ENCODE measurements at regions not wholly inside any gene's neighbourhood (a gene's known extent, or its start where the extent isn't known, plus 50 kb on each side); places are given as distances from the start of the nearest gene placed in this dataset.

DNA sequence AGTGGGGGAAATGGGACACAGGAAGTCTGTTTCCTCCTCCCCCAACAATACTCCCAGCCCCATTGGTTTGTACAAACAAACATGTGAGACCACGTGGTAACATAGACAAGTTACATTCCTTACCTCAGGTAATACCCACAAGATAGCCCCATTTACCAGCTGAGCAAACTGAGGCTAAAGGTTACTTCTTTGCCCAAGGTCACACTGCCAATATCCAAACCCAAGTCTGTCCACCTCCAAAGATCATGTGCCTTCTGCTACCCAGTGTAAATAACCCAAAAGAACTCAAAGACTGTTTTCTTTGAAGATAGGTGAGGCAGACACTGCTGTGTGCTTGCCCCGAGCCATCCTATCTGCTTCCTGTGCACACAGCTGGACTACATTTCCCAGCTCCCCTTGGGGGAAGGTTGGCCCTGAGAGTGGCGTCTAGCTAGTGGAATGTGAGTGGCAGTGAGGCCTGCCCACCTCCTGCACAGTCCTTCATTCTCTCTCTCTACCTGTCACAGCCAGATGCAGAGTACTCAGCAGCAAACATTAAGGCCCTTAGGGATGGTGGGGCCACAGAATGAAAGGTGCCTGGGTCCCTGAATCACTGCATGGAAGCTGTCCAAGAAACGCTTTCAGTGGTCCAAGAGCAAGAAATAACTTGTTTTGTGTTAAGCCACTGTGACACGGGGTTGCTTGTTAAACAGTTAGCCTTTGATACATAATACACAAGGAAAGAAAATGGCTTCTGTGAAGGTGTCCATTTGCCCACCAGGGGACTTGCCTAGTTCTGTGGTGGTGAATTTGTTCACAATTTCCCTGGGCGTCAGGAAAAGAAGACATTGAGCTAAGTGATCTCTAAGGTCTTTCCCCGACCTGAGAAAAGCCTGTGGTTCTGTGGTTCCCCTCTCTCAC, 257.7 kb upstream of the NFE2L3 start:
- H3K27ac Mint-ChIP-seq = no peak overlapping the region
- DNase-seq (ENCODE audit: low spot score in 2 of 2) = peak; percentile 11 to 23
- H3K36me3 Mint-ChIP-seq = no peaks in the 10 kb centered on the region
- peak; percentile 17 for ATAC-seq (ENCODE audit: low read depth)
- no peaks in the 10 kb centered on the region for H3K9me3 Mint-ChIP-seq
- H3K4me1 Mint-ChIP-seq = peaks cover 26% of the 10 kb centered on the region
- no peak overlapping the region for H3K4me3 Mint-ChIP-seq
- H3K27me3 Mint-ChIP-seq = peaks cover 24% of the 10 kb centered on the region

DNA sequence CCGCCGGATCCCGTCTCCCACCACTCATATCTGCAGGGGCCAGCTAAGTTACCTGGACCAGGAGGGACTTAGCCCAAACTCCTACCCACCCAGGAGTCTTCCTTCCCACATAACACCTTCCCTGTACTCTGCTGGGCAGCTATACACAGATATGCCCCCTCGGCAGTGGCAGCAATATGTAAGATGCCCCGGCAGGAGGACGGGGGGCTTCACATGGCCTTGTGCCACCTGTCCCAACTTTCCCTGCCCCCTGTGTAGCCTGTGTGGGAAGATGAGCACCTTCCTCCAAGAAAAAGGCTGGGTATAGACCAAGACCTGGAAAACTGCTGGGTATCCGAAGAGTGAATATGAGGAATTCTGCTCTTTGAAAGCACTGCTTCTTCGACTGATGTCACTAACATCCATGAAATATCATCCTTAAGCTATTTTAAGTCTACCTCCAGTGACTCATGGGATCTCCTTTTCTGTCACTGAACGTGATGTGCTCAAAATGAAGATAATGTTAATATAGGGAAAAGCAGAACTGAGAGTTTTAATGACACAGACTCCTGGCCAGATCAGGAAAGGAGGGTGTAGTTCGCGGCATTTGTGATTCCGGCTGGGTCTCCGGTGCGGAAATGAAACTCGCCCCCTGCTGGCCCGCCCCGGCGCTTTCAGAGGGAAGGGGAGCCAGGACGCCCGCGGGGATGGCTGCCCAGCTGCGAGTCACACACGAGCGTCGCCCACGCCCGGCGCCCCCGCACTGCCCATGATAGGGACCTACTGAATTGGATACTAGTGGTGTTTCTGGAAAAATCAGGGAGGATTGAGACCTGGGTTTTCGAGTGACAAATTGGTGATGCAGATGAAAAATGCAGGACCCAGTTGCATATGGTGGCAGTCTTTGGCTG, 256.9 kb upstream of the NFE2L3 start:
- peaks cover 26% of the 10 kb centered on the region for H3K4me1 Mint-ChIP-seq

GRCh38 chr7:25895792-25896171, 256.2 kb upstream of the NFE2L3 start:
- Mint-ChIP-seq H3K9me3 (no peaks in the 10 kb centered on the region), H3K27me3 (peaks cover 22% of the 10 kb centered on the region)
- no peak for ATAC-seq (ENCODE audit: low read depth)

More for the DNA sequence above, 256.9 kb upstream of the NFE2L3 start:
- peaks cover 22% of the 10 kb centered on the region for H3K27me3 Mint-ChIP-seq
- peak; percentile 90 for ATAC-seq (ENCODE audit: low read depth)
- H3K9me3 Mint-ChIP-seq = no peaks in the 10 kb centered on the region
- no peak overlapping the region for H3K27ac Mint-ChIP-seq
- H3K36me3 Mint-ChIP-seq = no peaks in the 10 kb centered on the region
- H3K4me3 Mint-ChIP-seq = peak overlapping the region; percentile 54
- DNase-seq (ENCODE audit: low spot score in 2 of 2) = peak; percentile 77 to 78

GRCh38 chr7:25897261-25897782, 254.7 kb upstream of the NFE2L3 start:
- H3K4me1 Mint-ChIP-seq = peaks cover 26% of the 10 kb centered on the region
- ATAC-seq (ENCODE audit: low read depth) (no peak), DNase-seq (ENCODE audit: low spot score in 2 of 2) (peak in 1 of 2 donors; percentile 5)
- H3K27me3 Mint-ChIP-seq = peaks cover 16% of the 10 kb centered on the region
- no peaks in the 10 kb centered on the region for H3K36me3 Mint-ChIP-seq
- no peak overlapping the region for H3K27ac Mint-ChIP-seq
- no peaks in the 10 kb centered on the region for H3K9me3 Mint-ChIP-seq
- H3K4me3 Mint-ChIP-seq = no peak overlapping the region

More at GRCh38 chr7:25895792-25896171, 256.2 kb upstream of the NFE2L3 start:
- Mint-ChIP-seq H3K27ac (no peak overlapping the region), H3K4me1 (peaks cover 26% of the 10 kb centered on the region), H3K36me3 (no peaks in the 10 kb centered on the region), H3K4me3 (peak overlapping the region; percentile 42)
- no peak for DNase-seq (ENCODE audit: low spot score in 2 of 2)

DNA sequence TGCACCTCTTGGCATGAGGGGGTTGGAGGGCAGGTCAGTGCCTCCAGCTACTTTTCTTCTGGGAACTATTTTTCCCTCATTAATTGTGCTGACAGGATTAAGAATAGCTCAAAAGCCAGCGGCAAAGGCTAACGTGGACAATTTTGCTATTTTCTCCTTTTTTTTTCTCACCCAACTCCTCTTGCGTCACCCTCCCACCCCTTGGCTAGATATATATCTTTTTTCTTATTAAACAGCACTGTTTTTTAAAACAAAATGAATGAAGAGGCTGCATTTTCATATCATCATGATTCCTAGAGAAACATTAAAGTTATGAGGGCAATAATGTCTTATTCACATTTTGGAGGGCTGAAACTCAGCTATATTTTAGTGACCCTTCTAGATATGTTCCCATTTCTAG, 251.8 kb upstream of the NFE2L3 start:
- no peak for ATAC-seq (ENCODE audit: low read depth)
- peaks cover 20% of the 10 kb centered on the region for H3K27me3 Mint-ChIP-seq
- DNase-seq (ENCODE audit: low spot score in 2 of 2) = no peak
- no peak overlapping the region for H3K27ac Mint-ChIP-seq
- H3K36me3 Mint-ChIP-seq = no peaks in the 10 kb centered on the region
- H3K4me3 Mint-ChIP-seq = no peak overlapping the region
- H3K9me3 Mint-ChIP-seq = no peaks in the 10 kb centered on the region
- peaks cover 7% of the 10 kb centered on the region for H3K4me1 Mint-ChIP-seq

- no peak for DNase-seq (ENCODE audit: low spot score in 2 of 2)
- no peak overlapping the region for H3K4me3 Mint-ChIP-seq
- no peak for ATAC-seq (ENCODE audit: low read depth)
These were observed 251.1 kb upstream of the NFE2L3 start for GRCh38 chr7:25900877-25901276.

DNA sequence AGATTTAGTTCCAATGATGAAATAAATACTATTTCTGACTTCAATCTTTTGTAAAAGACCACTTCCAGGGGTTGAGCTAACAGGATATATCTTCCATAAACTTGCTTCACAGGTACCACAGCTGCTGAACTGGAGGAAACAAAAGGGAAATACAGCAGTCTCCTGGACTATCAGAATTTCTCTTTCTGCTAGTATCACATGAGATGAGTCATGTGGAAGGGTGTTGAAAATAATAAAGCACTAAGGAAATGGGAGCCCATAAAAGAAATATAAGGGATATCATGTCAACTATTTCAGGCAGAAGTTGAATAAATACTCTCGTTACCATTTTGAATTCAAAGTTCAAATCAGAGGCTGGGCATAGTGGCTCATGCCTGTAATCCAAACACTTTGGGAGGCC, 250.3 kb upstream of the NFE2L3 start:
- Mint-ChIP-seq H3K27ac (no peak overlapping the region), H3K9me3 (no peaks in the 10 kb centered on the region), H3K27me3 (peaks cover 23% of the 10 kb centered on the region), H3K36me3 (no peaks in the 10 kb centered on the region), H3K4me1 (peaks cover 2% of the 10 kb centered on the region), H3K4me3 (no peak overlapping the region)
- ATAC-seq (ENCODE audit: low read depth) (no peak), DNase-seq (ENCODE audit: low spot score in 2 of 2) (no peak)

More at GRCh38 chr7:25900877-25901276, 251.1 kb upstream of the NFE2L3 start:
- H3K27ac Mint-ChIP-seq = no peak overlapping the region
- H3K9me3 Mint-ChIP-seq = no peaks in the 10 kb centered on the region
- peaks cover 2% of the 10 kb centered on the region for H3K4me1 Mint-ChIP-seq
- peaks cover 25% of the 10 kb centered on the region for H3K27me3 Mint-ChIP-seq
- no peaks in the 10 kb centered on the region for H3K36me3 Mint-ChIP-seq

DNA sequence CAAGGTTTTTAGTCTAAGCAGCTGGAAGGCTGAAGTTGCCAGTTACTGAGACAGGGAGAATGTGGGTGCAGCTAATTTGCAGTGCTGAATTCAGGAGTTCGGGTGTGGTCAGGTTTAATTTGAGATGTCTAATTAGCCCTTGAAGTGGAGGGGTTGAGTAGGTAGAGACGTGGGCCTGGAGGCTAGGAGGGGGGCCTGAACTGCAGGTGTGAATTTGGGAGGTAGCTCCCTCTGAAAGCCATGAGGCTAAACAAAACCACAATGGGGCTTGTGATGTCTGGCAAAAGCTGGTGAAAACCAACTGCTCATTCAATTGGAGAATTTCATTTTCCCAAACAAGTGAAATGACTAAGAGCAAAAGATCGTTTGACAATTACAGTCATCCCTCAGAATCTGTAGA, 246.0 kb upstream of the NFE2L3 start:
- ATAC-seq (ENCODE audit: low read depth) = no peak
- peaks cover 2% of the 10 kb centered on the region for H3K4me1 Mint-ChIP-seq
- no peaks in the 10 kb centered on the region for H3K36me3 Mint-ChIP-seq
- DNase-seq (ENCODE audit: low spot score in 2 of 2) = no peak
- no peaks in the 10 kb centered on the region for H3K9me3 Mint-ChIP-seq
- no peak overlapping the region for H3K4me3 Mint-ChIP-seq
- peaks cover 16% of the 10 kb centered on the region for H3K27me3 Mint-ChIP-seq
- H3K27ac Mint-ChIP-seq = no peak overlapping the region

- Mint-ChIP-seq H3K4me1 (peaks cover 2% of the 10 kb centered on the region), H3K27me3 (peaks cover 16% of the 10 kb centered on the region), H3K9me3 (no peaks in the 10 kb centered on the region), H3K27ac (no peak overlapping the region), H3K36me3 (no peaks in the 10 kb centered on the region), H3K4me3 (no peak overlapping the region)
- ATAC-seq (ENCODE audit: low read depth) (no peak), DNase-seq (ENCODE audit: low spot score in 2 of 2) (no peak)
These were observed 245.2 kb upstream of the NFE2L3 start for GRCh38 chr7:25906760-25907159.

GRCh38 chr7:25907214-25907613, 244.8 kb upstream of the NFE2L3 start:
- Mint-ChIP-seq H3K27me3 (peaks cover 17% of the 10 kb centered on the region), H3K36me3 (no peaks in the 10 kb centered on the region), H3K27ac (no peak overlapping the region), H3K9me3 (no peaks in the 10 kb centered on the region), H3K4me1 (peaks cover 2% of the 10 kb centered on the region), H3K4me3 (no peak overlapping the region)
- ATAC-seq (ENCODE audit: low read depth) (no peak), DNase-seq (ENCODE audit: low spot score in 2 of 2) (no peak)

DNA sequence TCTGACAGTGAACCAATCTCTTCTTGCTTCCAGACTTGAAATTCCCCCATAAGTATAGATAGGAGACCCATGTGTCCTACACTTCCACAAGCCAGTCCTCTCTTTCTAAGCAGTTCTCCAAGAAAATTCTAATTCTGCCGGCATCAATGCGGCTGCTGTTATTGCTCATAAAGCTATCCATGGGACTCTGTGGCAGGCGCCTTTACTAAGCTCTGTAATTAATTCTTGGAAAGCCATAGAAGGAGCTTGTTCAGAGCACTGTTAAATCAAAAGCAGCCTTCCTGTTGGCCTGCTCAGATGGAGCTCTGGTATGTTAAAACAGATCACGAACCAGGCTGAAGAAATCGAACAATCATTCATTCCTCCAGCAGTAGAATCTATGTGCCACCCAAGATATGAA, 244.3 kb upstream of the NFE2L3 start:
- Mint-ChIP-seq H3K36me3 (no peaks in the 10 kb centered on the region), H3K4me3 (no peak overlapping the region), H3K9me3 (no peaks in the 10 kb centered on the region), H3K27me3 (peaks cover 17% of the 10 kb centered on the region), H3K4me1 (peaks cover 2% of the 10 kb centered on the region), H3K27ac (no peak overlapping the region)
- ATAC-seq (ENCODE audit: low read depth) (no peak), DNase-seq (ENCODE audit: low spot score in 2 of 2) (no peak)

DNA sequence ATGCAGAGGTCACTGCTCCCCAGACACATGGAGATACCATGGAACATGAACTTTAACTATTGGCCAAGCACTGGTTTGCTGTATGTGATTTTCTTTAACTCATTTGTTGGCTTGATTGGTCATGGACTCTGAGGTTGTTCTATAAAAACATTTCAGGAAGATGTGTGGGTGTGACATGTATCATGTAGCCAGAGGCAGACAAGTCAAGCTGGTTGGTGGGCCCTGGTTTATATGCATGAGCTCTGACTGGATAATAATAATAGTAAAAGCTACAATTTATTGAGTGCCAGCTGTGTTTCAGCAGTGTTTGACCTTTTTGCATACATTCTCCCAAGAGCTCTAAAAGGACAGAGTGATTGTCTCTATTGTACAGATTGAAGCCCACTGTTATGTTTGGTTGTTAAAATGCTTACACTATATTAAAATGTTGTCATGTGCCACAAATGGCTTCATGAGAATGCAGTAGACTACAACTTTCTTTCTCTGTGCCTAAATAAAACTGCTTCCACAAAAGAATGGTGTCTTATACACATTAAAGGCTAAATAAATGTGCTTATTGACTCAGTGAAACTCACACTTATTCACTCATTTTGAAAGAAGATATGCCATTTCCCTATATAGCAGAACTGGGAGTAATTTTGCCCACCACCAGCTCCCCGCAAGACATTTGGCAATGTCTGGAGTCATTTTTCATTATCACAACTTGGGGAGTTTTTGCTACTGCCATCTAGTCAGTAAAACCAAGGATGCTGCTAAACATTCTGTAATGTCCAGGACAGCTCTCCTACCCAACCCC, 243.6 kb upstream of the NFE2L3 start:
- H3K36me3 Mint-ChIP-seq = no peaks in the 10 kb centered on the region
- no peaks in the 10 kb centered on the region for H3K9me3 Mint-ChIP-seq
- DNase-seq (ENCODE audit: low spot score in 2 of 2) = no peak
- peaks cover 17% of the 10 kb centered on the region for H3K27me3 Mint-ChIP-seq
- H3K4me3 Mint-ChIP-seq = no peak overlapping the region
- no peak for ATAC-seq (ENCODE audit: low read depth)
- H3K27ac Mint-ChIP-seq = no peak overlapping the region
- H3K4me1 Mint-ChIP-seq = peaks cover 2% of the 10 kb centered on the region

DNA sequence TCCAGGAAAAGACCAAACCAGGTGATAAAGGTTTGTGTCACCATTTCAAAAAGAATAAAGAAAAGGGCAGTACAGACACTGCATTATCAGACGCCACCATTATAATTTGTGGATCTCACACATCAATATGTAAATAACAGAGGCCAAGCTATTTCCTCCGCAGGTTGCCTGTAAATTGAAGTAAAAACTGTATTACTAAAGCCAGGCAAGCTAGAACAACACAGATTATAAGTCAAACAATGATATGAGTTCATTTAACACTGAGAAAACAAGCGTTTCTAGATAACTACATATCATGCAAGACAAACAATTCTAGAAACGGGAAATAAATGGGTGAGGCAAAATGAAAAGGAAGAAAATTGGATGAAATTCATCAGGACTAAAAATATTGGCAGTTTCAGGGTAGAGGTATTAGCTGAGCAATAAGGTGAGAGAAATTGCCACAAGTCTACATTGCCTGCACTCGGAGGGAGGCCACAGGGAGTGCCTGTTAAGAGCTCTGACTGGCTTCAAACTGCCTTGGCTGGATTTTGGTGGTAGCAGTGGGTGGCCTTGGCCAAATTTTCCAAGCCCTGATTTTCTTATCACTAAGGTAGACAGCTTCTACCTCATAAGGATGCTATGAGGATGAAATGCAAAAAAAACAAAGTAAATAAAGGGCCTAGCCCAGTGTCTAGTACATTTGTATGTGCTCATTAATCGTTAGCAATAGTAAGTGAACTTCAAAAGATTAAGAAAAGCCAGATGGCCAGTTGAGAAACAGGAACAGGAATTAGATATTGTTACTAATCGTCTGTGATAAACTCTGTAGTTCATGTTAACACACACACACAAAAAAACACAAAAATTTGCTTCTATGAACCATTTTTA, 240.0 kb upstream of the NFE2L3 start:
- Mint-ChIP-seq H3K4me1 (no peaks in the 10 kb centered on the region), H3K4me3 (no peak overlapping the region), H3K36me3 (no peaks in the 10 kb centered on the region), H3K27me3 (peaks cover 12% of the 10 kb centered on the region), H3K27ac (no peak overlapping the region), H3K9me3 (no peaks in the 10 kb centered on the region)
- DNase-seq (ENCODE audit: low spot score in 2 of 2) (no peak), ATAC-seq (ENCODE audit: low read depth) (no peak)
